ENCODE measurements at regions not wholly inside any gene's neighbourhood (a gene's known extent, or its start where the extent isn't known, plus 50 kb on each side); places are given as distances from the start of the nearest gene placed in this dataset.
"Not testable (repeated sequence)": the region's sequence is repeated elsewhere in the genome, so short reads cannot be mapped to it uniquely, and the experiment has no call there.

DNA sequence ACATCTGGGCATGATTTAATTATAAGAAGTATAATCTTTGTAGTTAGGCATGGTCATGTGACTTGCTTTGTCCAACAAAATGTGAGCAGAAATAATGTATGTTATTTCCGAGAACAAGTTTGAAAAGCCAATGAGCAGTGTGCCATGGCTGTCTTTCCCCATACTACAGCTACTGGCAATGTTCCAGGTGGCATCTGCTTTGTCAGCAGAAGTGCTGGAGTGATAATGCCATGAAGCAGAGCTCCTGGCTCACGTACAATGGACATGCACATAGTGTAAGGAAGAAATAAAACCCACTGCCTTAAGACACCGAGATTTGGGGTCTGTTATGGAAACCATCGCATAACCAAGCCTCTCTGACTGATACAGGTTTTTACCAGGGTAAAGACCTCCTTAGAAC lies 212.6 kb upstream of the RASGEF1B start:
- no peak overlapping the region for H3K27ac ChIP-seq
- no peak for TF ChIP-seq CTCF (IDR thresholded peaks at IDR 0.05)
- TF ChIP-seq ZFX (IDR thresholded peaks at IDR 0.05; ENCODE audit: borderline replicate concordance): no peak

DNA sequence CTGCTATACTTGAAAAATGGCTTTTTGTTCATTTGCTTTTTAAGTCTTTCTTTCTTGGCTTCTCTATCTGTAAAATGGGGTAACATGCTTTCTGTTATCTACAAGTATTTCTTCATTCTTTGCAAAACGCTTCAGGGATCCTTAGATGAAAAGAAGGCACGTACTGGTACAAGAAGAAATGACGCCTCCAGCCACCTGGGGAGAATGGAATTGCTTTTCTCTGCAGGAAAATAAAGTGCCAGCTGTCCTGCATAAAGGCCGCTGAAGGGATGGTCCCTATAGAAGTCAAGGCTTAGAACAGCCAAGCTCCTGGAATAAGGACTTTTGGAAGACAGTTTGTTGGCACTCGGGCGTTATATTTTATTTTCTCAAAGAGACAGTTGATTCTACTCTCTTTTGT lies 210.8 kb upstream of the RASGEF1B start:
- no peak overlapping the region for H3K27ac ChIP-seq
- no peak for TF ChIP-seq CTCF (IDR thresholded peaks at IDR 0.05)
- TF ChIP-seq ZFX (IDR thresholded peaks at IDR 0.05; ENCODE audit: borderline replicate concordance): no peak

GRCh38 chr4:81679315-81679714 lies 207.6 kb upstream of the RASGEF1B start:
- no peak overlapping the region for H3K27ac ChIP-seq
- no peak for TF ChIP-seq CTCF (IDR thresholded peaks at IDR 0.05)
- TF ChIP-seq ZFX (IDR thresholded peaks at IDR 0.05; ENCODE audit: borderline replicate concordance): no peak

- TF ChIP-seq ZFX (IDR thresholded peaks at IDR 0.05; ENCODE audit: borderline replicate concordance) (no peak), CTCF (IDR thresholded peaks at IDR 0.05) (no peak)
- no peak overlapping the region for H3K27ac ChIP-seq
Observed at GRCh38 chr4:81678801-81679200, 207.1 kb upstream of the RASGEF1B start.

- TF ChIP-seq ZFX (IDR thresholded peaks at IDR 0.05; ENCODE audit: borderline replicate concordance): no peak
- TF ChIP-seq CTCF (IDR thresholded peaks at IDR 0.05): no peak
Observed at GRCh38 chr4:81676537-81676936, 204.8 kb upstream of the RASGEF1B start.

GRCh38 chr4:81675791-81676393 lies 204.2 kb upstream of the RASGEF1B start:
- no peak for TF ChIP-seq ZFX (IDR thresholded peaks at IDR 0.05; ENCODE audit: borderline replicate concordance)
- TF ChIP-seq CTCF (IDR thresholded peaks at IDR 0.05): no peak
- no peak overlapping the region for H3K27ac ChIP-seq

More at GRCh38 chr4:81676537-81676936, 204.8 kb upstream of the RASGEF1B start:
- H3K27ac ChIP-seq: no peak overlapping the region

GRCh38 chr4:81673961-81674360 lies 202.3 kb upstream of the RASGEF1B start:
- TF ChIP-seq ZFX (IDR thresholded peaks at IDR 0.05; ENCODE audit: borderline replicate concordance): no peak
- TF ChIP-seq CTCF (IDR thresholded peaks at IDR 0.05): no peak
- H3K27ac ChIP-seq: no peak overlapping the region

DNA sequence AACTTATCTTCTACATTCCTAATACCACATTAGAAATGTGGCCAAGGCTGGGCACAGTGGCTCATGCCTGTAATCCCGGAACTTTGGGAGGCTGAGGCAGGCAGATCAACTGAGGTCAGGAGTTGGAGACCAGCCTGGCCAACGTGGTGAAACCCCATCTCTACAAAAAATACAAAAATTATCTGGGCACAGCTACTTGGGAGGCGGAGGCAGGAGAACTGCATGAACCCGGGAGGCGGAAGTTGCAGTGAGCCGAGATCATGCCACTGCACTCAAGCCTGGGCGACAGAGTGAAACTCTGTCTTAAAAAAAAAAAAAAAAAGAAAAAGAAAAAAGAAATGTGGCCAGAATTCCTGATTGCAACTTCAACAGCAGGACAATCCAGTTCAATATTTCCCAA lies 196.6 kb upstream of the RASGEF1B start:
- H3K27ac ChIP-seq: not testable (repeated sequence)

Measured in 22Rv1 (cell line).